GM21526 (cell line): ENCODE measurements at regions not wholly inside any gene's neighbourhood (a gene's known extent, or its start where the extent isn't known, plus 50 kb on each side); places are given as distances from the start of the nearest gene placed in this dataset.

ENCODE experiments used
- ATAC-seq: cut with Tn5 transposase; IDR thresholded peaks from one replicate; pipeline ENCODE4 v1.9.1; 2021; ENCODE audit warnings: moderate library complexity; ENCODE audit not compliant: unreplicated experiment, low FRiP score

- no peak for ATAC-seq
Measured at GRCh38 chr4:26094076-26094475, 180.1 kb downstream of the SMIM20 start.

DNA sequence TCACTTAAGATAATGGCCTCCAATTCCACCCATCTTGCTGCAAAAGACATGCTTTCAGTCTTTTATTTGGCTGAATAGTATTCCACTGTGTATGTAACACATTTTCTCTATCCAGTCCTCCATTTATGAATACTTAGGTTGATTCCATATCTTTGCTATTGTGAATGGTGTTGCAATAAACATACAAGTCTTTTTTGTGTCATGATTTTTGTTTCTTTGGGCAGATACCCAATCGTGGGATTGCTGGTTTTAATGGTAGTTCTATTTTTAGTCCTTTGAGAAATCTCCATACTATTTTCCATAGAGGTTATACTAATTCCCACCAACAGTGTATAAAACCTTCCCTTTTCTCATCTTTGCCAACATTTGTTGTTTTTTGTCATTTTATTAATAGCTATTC is 180.9 kb downstream of the SMIM20 start:
- no peak for ATAC-seq

DNA sequence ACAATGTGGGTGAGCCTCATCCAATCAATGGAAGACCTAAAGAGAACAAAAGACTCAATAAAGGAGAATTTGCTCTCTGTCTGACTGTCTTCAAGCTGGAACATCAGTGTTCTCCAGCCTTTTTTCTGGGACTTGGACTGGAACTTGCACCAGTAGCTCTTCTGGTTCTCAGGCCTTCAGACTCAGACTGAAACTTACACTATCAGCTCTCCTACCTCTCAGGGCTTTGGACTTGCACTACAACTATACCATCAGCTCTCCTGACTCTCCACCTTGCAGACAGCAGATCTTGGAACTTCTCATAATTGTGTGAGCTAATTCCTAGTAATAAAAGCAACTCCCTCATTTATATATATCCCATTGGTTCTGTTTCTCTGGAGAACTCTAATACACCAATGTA is 185.9 kb downstream of the SMIM20 start:
- ATAC-seq = no peak

- no peak for ATAC-seq
Measured at GRCh38 chr4:26101011-26101410, 187.0 kb downstream of the SMIM20 start.

DNA sequence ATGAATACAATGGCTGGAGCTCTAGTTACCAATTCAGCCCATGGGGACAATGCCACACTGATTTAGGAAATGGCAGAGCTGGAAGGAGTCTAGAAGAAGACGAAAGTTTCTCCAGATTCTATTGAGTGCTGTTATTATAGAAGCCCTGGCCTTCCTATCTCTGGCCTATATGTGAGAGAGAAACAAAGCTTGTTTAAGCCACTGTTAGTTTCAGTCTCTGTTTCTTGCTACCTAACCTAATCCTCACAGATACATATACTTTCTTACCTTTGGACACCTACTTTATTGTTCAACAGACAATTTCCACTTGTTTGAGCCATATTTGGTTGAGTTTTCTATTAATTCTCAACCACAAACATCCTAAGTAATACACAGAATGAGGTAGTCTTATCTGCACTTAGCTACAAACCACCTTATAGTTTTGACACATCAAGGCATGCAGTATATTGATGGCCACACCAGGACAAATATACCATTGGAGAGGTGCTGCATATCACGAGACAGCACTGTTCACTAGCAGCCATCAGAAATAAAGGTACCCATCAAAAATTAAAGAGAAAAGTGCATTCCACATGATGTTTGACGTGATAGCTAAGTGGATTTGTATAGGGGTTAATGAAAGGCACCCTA is 190.2 kb downstream of the SMIM20 start:
- peak; percentile 73 for ATAC-seq

DNA sequence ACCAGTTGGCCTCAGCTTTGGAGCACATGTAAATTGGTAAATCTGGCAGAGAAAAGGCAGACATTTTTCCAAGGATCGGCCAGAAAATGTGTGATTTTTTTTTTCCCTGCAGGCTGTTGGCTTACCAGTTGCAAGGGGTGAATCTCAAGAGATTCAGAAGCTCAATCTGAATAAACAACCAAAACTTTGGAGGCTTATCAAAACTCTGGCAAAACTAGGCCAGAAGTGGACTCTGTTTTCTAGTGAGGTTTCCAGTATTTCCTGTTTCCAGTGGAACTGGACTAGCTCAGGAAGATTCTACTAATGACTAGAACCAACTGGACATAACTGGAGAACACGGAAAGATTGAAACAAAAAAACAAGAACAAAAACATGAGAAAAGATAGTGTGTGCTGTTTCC is 191.3 kb downstream of the SMIM20 start:
- ATAC-seq = no peak

- no peak for ATAC-seq
Measured at GRCh38 chr4:26105815-26106699, 192.0 kb downstream of the SMIM20 start.

GRCh38 chr4:26106776-26107175 is 192.8 kb downstream of the SMIM20 start:
- no peak for ATAC-seq

- ATAC-seq = no peak
Measured at GRCh38 chr4:26108054-26108453, 194.0 kb downstream of the SMIM20 start.

DNA sequence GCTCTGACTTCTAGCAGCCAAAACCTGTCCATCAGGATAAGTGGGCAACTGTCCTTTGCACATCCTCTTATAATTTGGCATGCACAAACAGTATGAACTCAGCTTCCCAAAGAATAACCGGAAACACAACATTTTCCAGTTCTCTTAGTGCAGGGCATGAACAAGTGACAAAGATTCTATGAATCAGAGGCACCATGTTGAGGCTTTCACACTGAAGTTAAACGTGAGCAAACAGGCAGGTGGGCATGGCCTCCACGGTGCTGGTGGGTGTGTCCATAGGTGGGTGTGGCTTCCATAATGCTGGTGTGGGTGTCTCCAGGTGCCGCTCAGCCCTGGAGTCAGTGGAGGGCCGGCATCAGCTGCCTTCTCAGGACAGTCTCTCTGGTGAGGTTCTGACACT is 196.5 kb downstream of the SMIM20 start:
- no peak for ATAC-seq

DNA sequence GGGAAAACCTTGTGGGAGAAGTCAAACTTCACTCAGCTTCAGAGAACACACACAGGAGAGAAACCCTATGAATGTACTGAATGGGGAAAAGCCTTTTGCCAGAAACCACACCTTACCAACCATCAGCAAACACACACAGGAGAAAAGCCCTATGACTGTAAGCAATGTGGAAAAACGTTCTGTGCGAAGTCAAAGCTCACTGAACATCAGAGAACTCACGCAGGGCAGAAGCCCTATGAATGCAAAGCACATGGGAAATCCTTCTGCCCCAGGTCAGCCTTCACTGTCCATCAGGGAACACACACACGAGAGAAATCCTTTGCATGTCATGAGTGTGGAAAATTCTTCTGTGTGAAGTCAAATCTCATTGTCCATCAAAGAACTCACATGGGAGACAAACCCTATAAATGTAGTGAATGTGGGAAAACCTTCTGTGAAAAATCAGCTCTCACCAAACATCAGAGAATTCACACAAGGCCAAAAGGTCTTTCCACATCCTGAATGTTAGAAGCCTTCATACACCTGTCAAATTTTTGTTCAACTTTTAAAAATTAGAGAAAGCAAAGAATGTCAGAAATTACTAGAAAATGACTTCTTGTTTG is 199.4 kb downstream of the SMIM20 start:
- ATAC-seq = no peak

- ATAC-seq = no peak
Measured at GRCh38 chr4:26116057-26116456, 202.0 kb downstream of the SMIM20 start.

DNA sequence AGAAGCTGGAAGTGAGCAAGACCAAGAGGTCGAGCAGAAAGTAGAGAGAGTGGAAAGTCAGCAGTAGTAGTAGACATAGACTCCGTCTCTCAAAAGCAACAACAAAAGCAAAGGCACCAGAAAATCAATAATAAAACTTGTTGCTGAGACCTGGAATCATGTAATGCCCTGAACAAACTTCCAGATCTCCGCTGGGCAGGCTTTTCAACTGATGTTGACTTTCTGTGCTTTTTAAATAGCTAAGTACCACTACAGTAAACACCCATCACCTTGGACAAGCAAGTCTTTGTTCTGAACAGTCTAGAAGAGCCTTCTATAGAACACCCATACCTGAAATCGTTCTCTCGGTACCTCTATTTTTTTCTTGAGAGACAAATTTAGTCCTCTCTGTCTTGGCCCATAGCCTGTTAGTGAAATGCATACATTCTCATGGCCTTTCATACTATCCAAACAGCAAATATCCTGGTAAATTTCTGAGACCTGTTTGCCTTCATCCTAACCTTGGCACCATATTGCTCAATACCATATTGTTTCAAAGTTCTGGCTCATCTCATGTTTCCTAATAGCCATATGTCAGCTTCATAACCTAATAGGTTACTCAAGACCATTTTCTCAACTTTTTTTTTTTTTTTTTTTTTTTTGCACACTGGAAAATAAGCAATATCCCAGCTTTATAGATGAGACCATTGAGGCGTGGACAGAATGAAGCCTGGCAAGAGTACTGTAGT is 200.6 kb upstream of the RBPJ start:
- no peak for ATAC-seq

- ATAC-seq = no peak
Measured at GRCh38 chr4:26122690-26123089, 198.1 kb upstream of the RBPJ start.

- ATAC-seq = no peak
Measured at GRCh38 chr4:26124753-26125321, 196.0 kb upstream of the RBPJ start.

GRCh38 chr4:26126143-26126718 is 194.6 kb upstream of the RBPJ start:
- peak; percentile 54 for ATAC-seq

GRCh38 chr4:26126994-26127393 is 193.8 kb upstream of the RBPJ start:
- ATAC-seq = no peak

DNA sequence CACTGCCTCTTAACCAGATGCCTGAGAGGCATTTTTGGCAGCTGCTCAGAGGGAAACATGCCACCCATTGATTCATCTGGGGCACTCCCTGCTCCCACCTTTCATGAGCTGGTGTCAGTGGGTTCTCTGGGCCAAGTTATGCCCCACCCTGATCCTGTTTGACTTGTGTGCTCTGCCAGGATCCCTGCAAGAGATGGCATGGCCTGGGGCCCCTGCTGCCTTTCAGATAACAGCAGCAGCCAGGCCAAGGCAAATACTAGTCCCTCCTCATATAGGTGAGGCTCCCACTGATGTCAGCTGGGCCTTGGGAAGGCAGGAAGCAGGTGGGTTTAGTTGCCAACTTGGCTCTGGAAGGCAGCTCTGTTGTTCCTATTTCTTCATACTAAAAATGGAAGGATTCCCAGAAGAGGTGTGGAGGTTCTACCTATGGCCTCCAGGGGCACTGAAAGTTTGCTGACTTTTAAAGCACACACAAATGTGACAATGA is 192.9 kb upstream of the RBPJ start:
- no peak for ATAC-seq

- ATAC-seq = peak; percentile 62
Measured at GRCh38 chr4:26130173-26130572, 190.6 kb upstream of the RBPJ start.

GRCh38 chr4:26130841-26131432 is 189.9 kb upstream of the RBPJ start:
- no peak for ATAC-seq
